C4-2B (cell line): ENCODE measurements at regions not wholly inside any gene's neighbourhood (a gene's known extent, or its start where the extent isn't known, plus 50 kb on each side); places are given as distances from the start of the nearest gene placed in this dataset.
"Not testable (repeated sequence)": the region's sequence is repeated elsewhere in the genome, so short reads cannot be mapped to it uniquely, and the experiment has no call there.

Source experiments
- ZFX ChIP-seq: fragments of 450-650 bp; IDR thresholded peaks from 2 replicates; pipeline ENCODE4 v1.6.1; 2017
- TF ChIP-seq, protein P1 (sequence below): fragments of 450-650 bp; conservative IDR thresholded peaks from 2 replicates; pipeline ENCODE4 v1.5.1; 2017; ENCODE audit warnings: mild to moderate bottlenecking

- TF ChIP-seq, protein P1, sequence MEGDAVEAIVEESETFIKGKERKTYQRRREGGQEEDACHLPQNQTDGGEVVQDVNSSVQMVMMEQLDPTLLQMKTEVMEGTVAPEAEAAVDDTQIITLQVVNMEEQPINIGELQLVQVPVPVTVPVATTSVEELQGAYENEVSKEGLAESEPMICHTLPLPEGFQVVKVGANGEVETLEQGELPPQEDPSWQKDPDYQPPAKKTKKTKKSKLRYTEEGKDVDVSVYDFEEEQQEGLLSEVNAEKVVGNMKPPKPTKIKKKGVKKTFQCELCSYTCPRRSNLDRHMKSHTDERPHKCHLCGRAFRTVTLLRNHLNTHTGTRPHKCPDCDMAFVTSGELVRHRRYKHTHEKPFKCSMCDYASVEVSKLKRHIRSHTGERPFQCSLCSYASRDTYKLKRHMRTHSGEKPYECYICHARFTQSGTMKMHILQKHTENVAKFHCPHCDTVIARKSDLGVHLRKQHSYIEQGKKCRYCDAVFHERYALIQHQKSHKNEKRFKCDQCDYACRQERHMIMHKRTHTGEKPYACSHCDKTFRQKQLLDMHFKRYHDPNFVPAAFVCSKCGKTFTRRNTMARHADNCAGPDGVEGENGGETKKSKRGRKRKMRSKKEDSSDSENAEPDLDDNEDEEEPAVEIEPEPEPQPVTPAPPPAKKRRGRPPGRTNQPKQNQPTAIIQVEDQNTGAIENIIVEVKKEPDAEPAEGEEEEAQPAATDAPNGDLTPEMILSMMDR = not testable (repeated sequence)
- not testable (repeated sequence) for TF ChIP-seq ZFX
Observed at GRCh38 chr16:29297144-29297808, 109.2 kb downstream of the NPIPB11 start.
